ENCODE measurements at regions not wholly inside any gene's neighbourhood (a gene's known extent, or its start where the extent isn't known, plus 50 kb on each side); places are given as distances from the start of the nearest gene placed in this dataset.
"Not testable (repeated sequence)": the region's sequence is repeated elsewhere in the genome, so short reads cannot be mapped to it uniquely, and the experiment has no call there.

DNA sequence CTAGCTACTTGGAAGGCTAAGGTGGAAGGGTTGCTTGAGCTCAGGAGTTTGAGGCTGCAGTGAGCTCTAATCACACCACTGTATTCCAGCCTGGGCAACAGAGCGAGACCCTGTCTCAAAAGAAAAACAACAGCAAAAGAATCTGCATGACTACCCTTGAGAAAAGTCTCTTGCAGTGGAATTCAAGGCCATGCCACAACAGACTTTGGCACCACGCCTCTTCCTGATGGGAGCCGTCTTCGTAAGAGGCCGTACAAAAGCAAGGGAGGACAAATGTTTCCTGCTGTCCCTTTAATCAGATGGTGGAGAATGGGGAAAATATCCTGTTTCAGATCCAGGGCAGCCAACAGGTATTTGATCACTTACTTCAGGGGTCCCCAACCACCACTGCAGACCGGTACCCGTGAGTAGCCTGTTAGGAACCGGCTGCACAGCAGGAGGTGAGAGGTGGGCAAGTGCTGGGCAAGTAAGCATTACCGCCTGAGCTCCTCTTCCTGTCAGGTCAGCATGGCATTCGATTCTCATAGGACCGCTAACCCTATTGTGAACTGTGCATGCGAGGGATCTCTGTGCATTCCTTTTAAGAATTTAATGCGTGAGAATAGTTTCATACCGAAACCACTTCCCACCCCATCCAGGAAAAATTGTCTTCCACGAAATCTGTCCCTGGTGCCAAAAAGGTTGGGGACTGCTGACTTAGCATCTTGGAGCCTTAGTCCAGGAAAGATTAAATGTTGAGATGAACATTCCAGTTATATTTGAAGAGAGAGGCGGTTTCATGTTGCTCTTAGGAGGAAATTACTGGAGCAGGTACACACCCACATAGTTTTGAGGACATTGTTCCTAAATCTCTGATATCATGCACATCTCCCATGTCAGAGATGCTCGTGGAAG, 94.4 kb upstream of the XPO1 start:
- no peak overlapping the region for H3K4me3 ChIP-seq (ENCODE audit: low read depth, low read length)

DNA sequence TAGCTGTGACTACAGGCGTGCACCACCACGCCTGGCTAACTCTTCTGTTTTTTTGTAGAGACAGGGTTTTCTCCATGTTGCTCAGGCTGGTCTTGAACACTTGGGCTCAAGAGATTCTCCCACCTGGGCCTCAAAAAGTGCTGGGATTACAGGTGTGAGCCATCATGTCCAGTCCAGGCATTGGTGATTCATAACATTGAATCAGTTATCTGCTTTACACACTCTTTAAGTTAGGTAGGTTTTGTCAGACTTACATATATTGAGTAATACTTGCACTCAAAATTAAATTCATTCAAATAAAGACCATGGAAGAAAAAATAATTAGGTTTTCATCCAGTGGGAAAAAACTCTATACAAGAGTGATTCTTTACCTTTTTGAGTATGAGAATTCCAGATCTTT, 93.2 kb upstream of the XPO1 start:
- H3K4me3 ChIP-seq (ENCODE audit: low read depth, low read length) = no peak overlapping the region

DNA sequence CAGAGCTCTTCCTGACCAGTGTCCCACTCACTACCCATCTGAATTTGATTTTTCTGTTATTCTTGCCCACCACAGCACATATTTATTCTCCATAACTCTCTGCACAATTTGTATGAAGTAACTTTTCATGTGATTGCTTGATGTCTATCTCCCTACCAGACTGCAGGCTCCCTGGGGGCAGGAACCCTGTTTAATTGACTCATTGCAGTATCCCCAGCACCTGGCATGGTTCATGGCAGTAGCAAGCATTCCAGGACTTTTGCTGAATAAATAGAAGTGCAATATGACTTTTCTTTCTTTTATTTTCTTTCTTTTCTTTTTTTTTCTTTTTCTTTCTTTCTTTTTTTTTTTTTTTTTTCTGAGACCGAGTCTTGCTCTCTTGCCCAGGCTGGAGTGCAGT, 88.7 kb upstream of the XPO1 start:
- no peak overlapping the region for H3K4me3 ChIP-seq (ENCODE audit: low read depth, low read length)

DNA sequence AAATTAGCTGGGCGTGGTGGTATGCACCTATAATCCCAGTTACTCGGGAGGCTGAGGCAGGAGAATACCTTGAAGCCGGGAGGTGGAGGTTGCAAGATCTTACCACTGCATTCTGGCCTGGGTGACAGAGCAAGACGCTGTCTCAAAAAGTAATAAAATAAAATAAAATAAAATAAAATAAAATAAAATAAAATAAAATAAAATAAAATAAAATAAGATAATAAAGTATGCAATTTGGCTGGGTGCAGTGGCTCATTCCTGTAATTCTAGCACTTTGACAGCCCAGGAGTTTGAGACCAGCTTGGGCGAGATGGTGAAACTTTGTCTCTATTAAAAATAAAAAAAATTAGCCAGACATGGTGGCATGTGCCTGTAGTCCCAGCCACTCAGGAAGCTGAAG, 85.6 kb upstream of the XPO1 start:
- no peak overlapping the region for H3K4me3 ChIP-seq (ENCODE audit: low read depth, low read length)

DNA sequence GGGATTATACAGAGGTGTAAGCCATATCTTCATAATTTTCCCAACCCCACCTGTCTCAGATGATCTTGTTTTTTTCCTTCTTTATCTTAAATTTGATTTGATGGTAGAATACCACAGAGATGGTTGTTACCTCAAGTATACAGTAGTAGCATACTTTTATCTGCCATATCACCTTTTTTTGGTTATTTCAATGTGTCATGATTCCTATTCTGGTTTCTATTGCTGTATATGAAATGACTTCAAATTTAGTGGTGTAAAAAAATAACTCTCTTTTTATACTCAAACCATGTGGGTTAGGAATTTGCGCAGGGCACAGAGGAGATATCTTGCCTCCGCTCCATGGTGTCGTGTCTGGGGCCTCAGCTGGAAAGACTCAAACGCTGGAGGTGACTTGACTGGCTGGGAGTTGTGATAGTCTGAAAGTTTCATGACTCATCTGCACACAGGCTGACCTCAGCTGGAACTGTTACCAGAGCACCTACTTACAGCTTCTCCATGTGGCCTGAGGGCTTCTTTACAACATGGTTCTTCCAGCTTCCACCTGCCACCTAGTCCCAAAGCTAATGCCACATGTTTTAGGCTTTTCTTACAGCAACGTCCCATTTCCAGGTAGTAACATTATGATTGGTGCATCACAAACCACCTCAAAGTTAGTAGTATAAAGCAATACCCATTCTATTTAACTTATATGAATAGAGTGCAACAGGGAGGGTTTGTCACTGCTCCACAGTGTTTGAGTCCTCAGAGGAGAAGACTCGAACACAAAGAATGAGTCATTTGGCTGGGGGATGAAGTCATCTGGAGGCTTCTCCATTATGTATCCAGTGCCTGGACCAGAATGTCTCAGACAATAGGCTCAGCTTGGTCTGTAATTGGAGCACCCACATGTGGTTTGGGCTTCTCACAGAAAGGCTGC, 82.3 kb upstream of the XPO1 start:
- no peak overlapping the region for H3K4me3 ChIP-seq (ENCODE audit: low read depth, low read length)

DNA sequence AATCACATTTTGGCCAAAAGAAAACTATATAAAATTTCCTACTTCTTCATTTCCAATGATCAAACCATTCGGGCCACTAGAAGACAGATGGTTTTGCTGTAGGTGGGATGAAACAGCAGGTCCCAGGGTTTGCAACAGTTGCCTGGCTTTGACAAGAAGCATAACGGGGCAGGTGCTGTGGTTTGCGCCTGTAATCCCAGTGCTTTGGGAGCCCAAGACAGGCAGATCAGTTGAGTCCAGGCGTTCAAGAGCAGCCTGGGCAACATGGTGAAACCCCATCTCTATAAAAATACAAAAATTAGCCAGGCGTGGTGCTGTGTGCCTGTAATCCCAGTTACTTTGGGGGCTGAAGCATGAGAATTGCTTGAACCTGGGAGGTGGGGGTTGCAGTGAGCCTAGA, 81.4 kb upstream of the XPO1 start:
- no peak overlapping the region for H3K4me3 ChIP-seq (ENCODE audit: low read depth, low read length)

DNA sequence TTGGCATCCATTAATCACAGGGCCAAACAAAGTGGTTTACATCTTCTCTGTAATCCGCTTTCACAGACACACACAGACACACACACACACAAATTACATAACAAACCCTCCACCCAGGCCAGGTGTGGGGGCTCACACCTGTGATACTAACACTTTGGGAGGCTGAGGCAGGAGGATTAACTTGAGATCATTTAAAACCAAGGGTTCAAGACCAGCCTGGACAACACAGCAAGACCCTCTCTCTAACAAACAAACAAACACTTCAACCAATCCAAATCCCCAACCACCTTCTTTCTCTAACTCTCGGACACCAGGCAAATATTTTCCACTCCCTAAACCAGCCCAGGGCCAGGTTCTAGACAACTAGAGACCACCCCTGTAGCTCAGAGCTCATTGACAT, 79.5 kb upstream of the XPO1 start:
- no peak overlapping the region for H3K4me3 ChIP-seq (ENCODE audit: low read depth, low read length)

DNA sequence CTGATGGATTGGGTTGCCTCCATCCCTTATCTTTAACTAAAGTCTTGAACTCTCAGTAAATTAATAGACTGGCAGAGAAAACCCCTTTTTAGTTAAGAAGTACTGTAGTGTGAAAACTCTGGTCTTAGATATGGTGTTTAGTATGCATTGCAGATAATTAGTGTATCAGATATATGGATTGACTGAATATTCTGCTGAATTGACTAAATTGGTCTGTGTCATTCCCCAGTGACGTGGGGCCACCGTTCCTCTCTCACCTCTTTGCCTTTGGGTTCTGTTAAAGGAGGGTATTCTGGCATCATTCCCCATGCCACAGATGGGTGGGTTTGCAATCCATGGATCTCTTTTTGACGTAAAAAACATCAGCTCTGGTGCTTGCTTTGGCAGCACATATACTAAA, 67.1 kb upstream of the XPO1 start:
- H3K4me3 ChIP-seq (ENCODE audit: low read depth, low read length) = no peak overlapping the region

DNA sequence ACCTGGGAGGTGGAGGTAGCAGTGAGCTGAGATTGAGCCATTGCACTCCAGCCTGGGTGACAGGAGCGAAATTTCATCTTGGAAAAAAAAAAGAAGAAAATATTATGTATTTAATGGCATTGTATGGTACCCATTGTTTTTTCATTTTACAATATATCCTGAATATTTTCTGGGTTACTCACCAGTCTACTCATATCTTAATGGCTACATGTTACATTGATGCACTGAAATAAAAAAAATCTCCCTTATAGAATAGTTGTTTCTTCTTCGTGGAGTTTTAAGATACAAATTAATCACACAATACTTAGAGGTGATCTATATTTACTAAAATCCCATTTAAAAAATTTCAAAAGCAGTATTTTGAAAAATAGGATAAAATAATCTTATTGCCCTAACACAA, 66.3 kb upstream of the XPO1 start:
- H3K4me3 ChIP-seq (ENCODE audit: low read depth, low read length) = no peak overlapping the region

DNA sequence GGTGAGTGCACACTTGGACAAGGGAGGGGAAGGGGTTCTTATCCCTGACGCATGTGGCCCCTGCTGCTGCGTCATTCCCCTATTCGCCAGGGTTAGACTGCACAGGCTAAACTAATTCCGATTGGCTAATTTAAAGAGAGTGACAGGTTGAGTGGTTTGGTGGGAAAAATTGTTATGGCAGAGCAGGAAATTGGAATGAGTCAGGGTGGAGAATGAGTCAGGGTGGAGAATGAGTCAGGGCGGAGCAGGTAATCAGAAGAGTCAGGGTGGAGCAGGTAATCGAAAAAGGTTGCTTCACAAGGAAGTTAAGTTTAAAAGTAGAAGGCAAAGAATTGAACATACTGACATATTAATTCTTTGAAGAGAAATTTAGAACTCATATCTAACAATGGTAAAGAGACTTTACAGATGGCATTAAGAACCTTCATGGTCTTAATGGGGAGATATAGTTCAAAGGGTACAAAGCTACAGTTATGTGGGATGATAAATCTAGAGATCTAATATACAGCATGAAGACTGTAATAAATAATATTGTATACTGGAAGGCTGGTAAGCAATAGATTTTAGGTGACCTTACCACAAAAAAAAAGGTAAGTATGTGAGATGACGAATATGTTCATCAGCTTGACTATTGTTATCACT, 60.5 kb upstream of the XPO1 start:
- H3K4me3 ChIP-seq (ENCODE audit: low read depth, low read length) = not testable (repeated sequence)

DNA sequence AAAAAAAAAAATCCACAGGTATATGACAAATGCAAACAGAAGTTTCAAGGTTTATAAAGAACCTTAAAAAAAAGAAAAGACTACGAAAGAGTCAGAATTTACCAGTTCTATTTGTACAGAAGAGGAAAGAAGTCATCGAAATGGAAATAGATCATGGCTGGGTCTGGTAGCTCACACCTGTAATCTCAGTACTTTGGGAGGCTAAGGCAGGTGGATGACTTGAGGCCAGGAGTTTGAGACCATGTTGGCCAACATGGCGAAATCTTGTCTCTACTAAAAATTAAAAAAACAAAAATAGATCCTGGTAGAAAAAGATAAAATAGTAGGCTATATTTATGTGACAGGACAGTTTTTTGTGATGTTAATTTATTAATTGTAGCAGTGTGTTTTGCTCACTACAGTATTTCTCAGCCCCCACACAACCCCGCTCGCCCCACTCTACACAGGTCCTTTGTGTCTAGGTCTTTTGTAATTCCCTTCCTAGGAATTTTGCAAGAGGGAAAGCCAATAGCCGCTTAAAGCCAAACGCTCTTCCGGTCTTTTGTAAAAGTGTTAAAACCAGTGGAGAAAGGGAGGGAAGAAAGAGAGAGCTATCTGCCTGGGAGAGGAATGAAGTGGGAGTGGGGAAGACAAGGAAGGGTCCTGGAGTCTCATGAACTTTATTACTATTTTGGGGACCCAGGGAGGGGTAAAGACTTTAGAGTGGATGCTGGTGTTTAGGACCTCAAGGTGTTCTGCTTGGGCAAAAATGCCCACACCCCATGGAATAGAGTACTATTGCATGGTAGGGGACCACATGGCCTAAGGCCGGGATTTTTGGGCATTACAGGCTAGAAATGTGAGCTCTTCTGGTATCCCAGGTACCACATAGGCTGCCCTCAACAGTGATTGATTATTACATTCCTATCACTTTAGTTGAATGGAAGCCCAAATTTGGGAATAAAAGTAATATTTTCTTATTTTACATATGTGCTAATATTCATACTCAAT, 59.4 kb upstream of the XPO1 start:
- no peak overlapping the region for H3K4me3 ChIP-seq (ENCODE audit: low read depth, low read length)

DNA sequence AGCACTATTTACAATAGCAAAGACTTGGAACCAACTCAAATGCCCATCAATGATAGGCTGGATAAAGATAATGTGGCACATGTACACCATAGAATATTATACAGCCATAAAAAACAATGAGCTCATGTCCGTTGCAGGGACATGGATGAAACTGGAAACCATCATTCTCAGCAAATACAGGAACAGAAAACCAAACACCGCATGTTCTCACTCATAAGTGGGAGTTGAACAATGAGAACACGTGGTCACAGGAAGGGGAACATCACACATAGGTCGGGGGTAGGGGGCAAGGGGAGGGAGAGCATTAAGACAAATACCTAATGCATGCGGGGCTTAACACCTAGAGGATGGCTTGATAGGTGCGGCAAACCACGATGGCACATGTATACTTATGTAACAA, 56.0 kb upstream of the XPO1 start:
- not testable (repeated sequence) for H3K4me3 ChIP-seq (ENCODE audit: low read depth, low read length)

DNA sequence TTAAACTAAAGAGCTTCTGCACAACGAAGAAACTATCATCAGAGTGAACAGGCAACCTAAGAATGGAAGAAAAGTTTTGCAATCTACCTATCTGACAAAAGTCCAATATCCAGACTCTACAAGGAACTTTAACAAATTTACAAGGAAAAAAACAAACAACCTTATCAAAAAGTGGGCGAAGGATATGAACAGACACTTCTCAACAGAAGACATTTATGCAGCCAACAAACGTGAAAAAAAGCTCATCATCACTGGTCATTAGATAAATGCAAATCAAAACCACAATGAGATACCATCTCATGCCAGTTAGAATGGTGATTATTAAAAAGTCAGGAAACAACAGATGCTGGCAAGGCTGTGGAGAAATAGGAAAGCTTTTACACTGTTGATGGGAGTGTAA, 55.5 kb upstream of the XPO1 start:
- H3K4me3 ChIP-seq (ENCODE audit: low read depth, low read length) = not testable (repeated sequence)

DNA sequence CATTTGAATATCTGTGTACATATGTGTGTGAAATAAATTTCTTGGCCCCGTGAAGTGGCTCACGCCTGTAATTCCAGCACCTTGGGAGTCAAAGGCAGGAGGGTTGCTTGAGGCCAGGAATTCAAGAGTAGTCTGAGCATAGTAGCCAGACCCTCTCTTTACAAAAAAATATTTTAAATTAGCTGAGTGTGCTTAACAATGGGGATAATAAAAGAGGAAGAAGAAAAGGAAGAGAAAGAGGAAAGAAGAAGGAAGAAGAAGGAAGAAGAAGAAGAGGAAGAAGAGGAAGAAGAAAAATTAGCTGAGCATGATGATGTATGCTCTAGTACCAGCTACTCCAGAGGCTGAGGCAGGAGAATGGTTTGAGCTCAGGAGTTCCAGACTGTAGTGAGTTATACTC, 52.1 kb upstream of the XPO1 start:
- H3K4me3 ChIP-seq (ENCODE audit: low read depth, low read length) = no peak overlapping the region

DNA sequence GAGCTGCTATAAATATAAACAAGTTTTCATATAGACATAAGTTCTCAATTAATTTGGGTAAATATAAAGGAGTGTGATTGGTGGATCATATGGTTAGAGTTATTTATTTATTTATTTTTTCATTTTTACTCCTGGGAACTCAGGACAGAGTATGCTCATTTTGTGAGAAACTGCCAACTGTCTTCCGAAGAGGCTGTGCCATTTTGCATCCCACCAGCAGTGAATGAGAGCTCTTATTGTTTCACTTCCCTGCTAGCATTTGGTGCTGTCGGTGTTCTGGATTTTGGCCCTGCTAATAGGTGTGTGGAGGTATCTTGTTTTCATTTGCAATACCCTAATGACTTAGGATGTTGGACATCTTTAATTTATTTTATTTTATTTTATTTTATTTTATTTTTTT, 50.4 kb upstream of the XPO1 start:
- H3K4me3 ChIP-seq (ENCODE audit: low read depth, low read length) = no peak overlapping the region
